Daoy (cell line): ENCODE measurements at regions not wholly inside any gene's neighbourhood (a gene's known extent, or its start where the extent isn't known, plus 50 kb on each side); places are given as distances from the start of the nearest gene placed in this dataset.

Experiments
- DNase-seq: peaks from one replicate; pipeline ENCODE4 v3.0.0-alpha.2; 2015; ENCODE audit warnings: low read depth

DNA sequence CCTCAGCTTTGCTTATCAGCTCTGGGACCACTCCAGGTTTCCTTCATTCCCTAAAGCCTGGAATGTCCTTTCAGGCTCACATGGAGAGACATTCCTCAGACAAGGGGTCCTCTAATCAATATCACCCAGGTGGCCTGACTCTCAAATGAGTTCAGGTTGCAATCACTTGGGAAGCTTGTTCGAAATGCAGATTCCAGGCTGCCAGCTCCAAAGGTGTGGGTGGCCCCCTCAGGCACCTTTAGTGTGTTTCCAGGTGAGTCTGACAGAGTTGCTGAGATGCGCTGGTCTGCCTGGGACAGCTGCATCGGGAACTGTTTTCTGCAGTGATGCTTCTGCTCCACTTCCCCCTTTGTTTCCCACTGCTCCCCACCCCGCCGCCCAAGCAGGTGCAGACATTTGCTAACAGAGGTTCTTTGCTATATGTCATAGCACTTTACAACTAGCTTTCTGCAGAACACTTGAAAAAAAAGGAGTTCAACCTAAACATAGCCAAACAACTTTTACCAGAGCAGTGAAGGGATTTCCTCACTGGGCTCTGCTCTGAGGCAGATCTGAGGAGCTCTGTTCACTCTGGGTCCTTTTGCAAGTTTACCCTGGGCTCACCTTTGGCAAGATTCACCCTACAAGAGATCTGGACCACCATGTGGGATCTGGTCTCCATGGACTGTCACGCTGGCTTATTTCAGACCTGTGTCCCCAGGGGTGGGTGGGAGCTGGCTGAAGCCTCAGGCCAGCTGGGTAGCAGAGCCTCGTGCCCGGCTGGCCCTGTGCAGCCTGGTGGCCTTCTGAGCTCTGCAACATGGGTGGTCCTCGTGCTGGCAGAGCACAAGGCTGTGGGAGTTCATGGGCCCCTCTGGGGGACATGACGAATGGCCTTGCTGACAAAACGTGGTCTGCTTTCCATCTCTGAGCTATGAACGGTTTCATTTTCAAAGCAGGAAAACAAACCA is 539.6 kb downstream of the CCDC171 start:
- peak; percentile 12 for DNase-seq

DNA sequence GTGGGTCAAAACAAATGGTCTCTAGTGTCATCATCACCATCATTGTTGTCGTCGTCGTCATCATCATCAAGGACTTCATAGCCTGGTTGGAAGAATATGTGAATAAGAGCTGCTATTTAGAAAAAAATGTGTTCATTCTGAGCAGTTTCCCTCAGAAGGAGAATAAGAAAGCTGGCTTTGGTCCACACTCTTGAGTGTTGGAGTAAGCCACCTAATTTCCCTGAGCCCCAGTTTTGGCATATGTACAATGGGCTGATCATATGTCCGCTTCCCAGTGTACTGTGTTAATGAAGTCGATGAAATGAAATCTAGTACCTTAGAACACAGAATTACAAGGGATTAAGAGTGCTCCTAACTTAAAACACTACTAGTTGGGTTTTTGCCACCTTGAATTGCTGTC is 545.5 kb downstream of the CCDC171 start:
- DNase-seq, result no peak

DNA sequence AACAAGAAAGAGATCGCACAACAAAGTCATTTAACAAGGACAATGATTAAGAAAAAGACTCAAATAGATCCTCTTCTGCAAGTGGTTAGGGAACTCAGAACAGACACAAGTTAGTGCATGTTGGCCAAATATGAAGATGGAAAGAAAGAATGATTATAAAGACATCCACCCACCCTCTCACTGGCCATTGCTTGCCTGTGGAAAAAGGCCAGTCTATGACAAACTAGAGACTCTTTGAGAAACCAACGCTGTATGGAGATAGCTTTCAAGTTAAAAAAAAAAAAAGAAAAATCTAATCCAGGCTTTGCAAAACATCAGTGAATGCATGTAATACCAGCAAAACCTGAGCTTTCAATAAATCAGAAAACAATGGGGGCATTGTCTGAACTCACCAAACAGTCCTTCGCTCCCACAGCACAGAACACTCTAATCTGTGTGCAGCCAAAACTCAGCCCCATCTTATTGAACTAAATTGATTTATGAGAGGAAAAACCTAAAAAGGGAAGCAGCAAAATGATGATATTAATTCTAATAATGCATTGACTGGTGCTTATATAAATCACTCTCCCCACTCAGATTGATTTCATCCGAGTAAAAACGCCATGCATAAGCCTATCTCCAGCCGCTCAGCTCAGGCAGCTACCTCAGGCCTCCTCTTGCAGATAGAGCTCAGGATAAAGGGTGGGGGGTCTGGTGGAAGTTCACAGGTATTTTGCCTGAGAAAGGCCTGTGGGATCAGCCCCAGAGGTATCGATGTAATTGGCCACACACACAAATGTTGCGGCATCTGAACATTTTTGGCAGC is 547.1 kb downstream of the CCDC171 start:
- DNase-seq, result no peak

DNA sequence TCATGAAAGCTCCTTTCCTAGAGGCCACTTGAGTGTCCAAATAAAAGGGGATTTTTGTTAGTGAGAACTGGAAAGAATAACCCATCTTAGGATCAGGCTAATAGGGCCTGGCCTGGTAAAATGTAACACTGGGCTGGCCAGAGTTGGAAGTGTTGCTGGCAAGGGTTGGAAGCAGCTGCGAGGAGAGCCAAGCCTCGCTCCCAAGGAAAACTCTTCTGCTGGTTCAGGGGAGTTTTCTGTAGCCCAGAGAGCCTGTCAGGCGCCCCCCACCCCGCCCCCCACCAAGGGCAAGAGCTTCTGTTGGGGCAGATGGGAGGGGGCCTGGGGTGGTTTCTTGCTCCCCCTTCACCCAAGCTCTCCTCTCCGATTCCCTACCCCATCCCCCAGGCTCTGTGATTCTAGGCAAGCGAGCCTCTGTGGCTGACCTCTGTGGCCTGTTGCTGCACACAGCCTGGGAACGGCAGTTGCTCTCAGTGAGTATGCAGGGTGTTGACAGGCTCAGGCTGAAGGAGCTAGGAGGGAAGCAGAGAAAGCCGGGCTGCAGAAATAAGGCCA is 547.8 kb downstream of the CCDC171 start:
- no peak for DNase-seq

DNA sequence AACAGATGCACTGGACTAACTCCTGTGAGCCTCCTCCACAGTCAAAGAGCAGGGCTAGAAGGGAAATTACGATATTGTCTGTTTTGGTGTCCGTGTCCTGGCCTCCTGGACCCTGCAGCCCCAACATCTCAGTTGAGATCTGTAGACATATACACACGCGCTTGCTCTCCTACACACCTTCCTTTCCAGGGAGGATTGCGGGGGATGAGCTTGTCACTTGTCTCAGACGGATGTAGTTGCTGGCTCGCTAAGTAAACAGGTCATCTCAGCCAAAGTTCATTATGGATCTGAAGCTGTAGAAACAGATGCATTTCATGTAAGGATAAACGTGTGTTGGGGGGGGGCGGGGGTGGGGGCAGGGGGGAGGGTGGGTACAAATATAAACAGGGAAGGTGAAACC is 549.3 kb downstream of the CCDC171 start:
- DNase-seq, result no peak

DNA sequence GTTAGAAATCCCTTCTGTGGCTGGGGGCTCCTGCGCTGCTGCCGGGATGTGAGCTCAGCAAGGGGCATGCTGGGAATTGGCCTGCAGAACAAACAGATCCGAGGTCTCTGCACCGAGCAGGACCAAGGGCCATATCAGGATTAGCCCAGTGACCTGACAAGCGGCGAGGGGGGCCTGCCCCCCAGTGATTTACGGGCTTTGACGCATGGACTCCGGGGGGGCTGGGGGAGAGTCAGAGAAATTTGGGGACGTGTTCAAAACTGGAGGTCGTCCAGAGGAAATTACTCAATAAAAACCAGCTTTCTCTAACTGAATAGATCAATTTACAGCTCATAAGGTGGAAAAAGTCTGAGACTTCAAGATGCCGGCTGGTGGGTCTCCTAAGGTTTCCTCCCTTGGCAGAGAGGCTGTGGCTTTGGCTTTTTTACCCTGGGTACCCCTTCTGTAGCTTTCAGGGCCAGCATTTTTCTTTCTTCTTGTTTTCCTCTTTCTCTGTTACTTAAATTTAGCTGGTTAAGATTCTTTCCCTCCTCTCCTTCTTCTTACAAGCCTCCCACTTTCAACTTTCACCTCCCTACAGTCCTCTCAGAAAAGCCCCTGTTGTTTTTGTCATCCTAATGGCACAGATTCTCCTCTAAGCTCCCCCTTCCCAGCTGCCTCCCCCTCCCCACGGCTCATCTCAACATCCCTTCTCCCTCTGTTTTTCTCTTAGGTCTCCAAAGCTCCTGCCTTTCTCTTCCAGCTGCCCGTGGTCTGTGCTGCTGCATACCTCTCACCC is 551.0 kb downstream of the CCDC171 start:
- no peak for DNase-seq

DNA sequence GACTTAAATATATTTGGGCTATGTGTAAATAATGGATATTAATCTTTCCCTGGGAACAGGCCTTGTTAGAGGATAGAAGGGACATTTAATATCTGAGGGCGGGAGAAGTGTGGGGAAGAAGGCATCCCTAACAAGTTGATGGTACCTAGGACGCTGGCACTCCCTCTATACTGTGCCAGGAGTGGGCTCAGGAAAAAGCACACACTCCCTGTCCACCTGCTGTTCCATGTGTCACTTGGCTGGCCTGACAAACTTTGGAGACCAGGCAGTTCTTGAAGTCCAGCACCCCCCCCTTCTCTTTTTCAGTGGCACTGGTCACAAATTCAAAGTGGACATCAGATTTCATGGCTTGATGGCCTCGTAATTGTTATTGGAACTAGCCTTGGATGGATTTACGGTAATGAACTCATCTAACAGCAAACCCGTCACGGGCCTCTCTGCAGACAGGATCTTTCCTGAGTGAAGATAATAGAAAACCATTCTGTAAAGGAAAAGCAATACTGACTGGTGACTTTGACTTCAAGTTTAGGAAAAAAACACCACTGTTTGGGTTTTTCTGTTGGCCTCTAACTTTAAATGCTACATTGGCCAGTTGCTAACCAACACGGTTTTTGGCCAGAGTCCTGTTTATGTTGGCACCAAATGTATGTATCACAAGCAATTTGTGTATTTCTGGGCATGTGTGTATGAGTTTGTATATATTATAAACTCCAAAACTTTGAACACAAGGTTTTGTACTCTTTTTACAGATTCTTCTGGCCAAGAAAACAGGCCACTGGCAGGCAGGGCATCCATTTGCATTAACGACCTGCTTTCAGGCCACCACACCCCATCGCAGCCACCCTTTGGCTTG is 552.6 kb downstream of the CCDC171 start:
- DNase-seq, result no peak

DNA sequence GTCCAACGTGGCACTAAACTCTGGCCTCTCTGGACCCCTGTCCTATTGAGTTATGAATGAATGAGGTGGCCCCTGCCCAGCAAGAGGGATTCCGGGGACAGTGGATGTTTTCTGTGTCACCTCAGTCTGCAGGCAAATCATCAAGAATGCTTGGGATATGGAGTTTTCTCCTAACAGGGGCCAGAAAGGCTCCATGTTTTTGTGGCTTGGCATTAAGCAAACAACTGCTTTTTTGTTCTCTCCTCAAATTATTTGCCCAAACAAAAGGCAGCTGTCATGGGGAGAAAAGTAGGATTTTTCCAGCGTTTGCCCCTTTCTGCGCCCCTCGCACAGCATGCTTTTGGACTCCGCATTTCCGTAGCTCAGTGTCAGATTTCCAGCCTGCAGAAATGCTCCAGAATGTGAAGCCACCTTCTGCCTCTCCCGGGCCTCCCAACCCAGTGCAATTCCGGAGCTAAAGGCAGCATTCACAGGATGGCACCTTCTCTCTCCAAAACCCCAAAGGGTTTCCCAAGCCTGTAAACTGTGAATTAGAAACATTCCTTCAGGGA is 553.3 kb downstream of the CCDC171 start:
- DNase-seq, result no peak

DNA sequence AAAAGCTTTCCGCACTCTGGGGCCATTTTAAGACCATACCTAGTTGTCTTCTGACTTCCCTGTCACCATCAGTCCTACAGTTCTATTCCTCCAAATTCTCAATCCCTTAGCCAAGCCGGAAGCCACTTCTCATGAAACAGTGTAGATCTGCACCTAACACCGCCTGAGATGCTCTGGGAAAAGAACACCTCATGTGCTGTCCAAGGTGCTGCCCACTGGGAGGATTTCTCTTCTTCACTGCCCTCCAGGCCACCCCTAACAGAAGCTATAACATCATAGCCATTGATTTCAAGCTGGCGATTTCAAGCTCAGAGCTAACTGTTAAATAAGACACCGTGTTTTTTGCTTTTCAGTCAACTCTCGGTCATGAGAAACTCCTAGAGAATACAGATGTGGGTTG is 559.3 kb downstream of the CCDC171 start:
- no peak for DNase-seq

DNA sequence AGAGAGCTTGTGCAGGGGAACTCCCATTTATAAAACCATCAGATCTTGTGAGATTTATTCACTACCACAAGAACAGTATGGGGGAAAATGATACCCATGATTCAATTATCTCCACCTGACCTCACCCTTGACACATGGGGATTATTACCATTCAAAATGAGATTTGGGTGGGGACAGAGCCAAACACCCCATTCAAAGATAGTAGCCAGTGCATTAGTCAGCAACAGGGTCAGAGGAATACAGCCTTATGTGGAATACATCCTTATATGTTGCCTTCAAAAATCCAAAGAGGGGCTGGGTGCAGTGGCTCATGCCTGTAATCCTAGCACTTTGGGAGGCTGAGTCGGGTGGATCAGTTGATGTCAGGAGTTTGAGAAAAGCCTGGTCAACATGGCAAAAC is 563.2 kb downstream of the CCDC171 start:
- no peak for DNase-seq

DNA sequence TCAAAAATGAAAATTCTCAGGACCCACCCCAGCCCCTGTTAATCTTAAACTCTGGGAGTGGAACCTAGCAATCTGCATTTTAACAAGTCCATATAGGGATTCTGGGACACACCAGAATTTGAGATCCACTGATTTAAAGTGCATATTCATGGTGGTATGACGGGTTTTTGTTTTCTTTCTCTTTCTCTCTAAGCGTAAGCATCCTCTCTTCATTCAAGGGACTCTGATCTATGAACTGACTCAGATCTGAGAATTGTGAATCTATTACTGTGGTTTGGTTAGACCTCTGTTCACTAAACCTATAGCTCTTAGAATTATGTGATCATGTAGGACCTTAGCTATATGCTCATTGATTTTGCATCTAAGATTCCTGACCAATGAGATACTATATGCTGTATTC is 565.2 kb downstream of the CCDC171 start:
- DNase-seq, result no peak

DNA sequence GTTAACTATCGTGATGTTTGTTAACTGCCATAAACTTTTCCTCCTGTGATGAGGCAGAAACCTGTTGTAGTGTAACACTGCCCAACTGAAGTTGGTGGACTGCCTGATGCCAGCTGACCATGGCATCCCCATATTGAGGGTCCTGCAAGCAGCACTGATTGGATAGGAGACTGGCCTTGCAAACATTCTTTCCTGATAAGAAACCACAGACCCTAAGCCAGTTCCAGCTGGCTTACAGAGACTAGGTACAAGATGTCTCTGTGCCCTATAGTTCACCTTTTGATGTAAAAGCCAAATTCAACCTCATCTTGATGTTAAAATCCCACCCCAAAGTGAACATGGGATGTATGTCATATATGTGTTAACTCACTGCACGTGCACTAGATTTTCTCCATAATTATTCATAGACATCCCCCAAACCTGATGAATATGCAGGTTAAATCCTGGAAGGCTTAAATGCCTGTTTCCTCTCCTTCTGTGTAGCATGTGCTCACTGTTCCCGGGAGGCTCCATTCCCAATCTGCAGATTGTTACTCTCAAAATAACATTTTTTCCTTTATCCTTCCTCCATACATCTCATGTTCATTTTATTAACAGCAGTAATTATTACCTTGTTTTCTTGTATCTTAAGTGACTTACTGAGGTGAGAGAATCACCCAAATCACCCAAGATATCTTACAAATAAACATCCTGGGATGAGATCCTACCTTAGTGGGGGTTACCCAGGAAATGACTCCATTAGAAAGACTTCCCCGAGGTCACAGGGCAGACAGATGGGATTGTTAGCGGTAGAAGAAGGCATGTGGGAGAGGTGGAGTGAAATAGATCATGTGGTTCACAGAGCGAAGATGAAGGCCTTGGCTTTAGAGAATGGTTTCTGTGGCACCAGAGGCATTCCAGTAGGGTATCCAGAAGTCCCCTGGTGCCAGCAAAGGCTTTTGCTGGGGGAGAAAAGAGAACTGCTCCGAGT is 566.7 kb downstream of the CCDC171 start:
- DNase-seq, result peak; percentile 63

DNA sequence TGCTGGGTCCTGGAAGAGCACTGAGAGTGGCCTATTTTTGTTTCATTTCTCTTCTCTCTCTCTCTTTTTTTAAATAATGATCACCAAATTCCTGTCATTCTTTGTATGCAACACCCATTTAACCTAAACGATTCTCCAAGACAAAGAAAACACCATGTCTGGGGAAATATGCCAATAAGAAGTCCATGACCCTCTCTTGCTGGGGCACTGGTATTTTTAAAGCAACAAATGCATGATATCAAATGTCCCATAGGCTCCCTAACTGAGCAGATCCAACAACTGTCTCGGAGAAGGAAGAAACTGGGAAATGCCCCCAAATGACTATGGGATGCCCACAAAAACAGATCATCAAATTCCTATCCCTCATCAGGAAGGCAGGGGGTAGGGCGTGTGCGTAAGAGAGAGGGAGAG is 567.4 kb downstream of the CCDC171 start:
- peak; percentile 37 for DNase-seq

DNA sequence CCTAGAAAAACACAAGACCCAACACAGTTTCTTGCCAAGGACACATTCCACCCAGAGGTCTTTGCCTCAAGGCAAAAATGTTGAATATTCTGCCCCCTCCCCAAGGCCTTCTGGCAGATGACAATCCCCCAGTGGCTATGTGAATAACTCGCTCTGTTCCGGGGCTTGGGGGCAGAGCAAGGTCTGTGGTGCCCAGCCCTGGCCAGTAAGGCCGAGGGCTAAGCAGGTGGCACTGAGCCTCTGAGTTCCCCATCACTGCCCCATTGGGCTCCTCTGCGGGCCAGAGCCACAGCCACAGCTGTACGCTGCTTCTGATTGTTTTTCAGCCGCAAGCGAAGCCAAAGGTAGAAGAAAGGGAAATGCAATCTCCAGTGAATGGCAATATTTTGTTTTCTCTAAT is 567.9 kb downstream of the CCDC171 start:
- no peak for DNase-seq

DNA sequence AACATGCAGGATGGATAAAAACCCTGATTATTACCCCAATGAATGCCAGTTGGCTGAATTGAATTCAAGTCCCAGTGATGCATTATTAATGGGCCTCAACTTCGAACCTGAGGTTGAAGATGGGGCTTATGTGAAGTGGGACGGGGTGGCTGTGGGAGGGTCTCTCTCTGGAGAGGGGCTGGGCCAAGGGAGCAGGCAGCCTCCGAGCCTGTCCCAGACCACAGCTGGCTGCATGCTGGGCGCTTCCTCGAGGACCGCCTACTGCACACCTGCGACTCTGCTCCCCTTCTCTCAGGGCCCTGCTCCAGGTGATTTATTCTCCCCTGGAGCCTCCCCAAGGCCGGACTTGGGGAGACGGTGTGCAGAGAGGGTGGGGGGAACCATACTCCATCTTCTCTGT is 568.3 kb downstream of the CCDC171 start:
- DNase-seq, result no peak

DNA sequence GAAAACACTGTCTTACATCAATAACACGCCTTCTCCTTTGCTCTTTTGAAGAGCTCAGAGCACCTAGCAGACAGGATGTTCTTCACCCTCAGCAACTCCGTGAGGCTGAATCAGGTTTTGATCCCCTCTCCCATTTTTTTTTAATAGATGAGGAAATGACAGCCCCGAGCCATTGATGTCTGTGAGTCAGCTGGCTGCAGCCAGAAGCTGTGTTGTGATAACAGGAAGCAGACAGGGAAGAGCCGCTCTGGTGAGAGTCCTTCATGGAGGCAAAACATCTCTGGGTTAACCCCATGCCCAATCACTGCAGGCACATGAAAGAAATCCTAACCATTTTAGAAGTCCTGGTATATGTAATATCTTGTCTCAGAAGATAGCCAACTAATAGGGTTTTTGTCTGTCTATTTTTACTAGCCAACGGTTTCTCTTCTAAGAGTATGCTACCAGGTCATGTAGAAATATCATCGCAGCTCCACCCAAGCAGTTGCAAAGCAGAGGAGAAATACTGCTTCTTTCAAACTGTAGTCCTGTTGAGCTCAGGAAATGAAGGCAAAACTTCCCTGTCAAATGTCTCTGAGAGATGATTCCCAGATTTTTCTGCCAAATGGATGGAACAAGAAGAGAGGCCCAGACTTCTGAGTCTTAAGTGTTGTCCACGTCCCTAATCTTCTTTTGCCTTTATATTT is 568.9 kb downstream of the CCDC171 start:
- DNase-seq, result peak; percentile 43

DNA sequence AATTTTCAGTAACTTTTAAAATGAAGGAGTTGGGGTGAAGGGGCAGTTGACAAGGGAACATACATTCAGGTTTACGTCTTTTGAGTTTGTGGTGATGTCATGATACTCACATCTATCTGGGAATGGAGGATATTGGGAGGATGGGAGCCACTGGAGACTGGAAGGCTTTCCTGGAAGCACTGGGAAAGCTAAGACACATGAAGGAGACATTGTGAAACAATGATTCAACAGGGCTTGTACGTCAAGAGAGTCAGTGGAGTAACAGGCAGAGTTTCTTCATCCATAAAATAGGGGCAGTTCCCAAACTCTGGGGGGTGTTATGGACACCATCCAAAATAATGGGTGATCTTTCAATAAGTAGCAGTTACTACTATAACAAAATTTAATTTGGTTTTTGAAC is 572.8 kb downstream of the CCDC171 start:
- no peak for DNase-seq

DNA sequence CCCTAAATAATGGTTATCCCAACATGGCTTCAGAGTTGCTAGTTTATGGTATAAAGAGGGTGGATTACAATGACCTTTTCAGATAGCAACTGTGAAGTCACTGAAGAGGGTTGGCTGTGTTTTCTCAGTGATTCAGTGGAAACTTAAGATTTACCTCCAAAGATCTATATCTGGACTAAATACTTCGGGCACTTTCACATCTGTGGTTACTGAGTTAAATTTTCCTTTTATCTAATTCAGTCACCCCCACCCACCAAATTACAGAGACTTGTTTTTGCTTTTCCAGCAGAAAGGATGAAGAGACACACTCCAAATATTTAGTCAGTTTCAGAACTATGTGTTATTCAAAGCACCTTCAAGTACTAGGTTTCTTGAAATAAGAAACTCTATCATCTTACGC is 573.2 kb downstream of the CCDC171 start:
- DNase-seq, result peak; percentile 28

DNA sequence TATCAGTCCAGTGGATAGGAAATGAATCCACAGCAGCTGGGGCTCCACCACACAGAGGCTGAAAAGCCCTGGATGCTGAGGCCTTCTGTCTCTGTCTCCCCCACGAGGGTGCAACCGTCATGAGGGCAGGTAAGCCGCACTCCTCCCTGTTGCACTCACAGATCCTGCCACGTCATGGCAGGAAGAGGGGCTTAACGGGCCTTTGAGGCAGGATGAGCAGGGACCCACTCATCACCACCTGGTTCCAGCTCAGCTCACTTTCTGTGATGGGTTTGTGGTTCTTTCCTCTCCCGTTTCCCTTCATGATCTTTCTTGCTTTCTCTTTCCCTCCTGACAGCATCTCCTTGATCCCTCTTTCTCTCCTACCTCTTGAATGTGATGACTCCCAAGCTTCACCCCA is 575.2 kb downstream of the CCDC171 start:
- DNase-seq, result no peak
